HG03196 (cell line): ENCODE measurements at regions not wholly inside any gene's neighbourhood (a gene's known extent, or its start where the extent isn't known, plus 50 kb on each side); places are given as distances from the start of the nearest gene placed in this dataset.

ENCODE experiments used
- ATAC-seq: cut with Tn5 transposase; IDR thresholded peaks from one replicate; pipeline ENCODE4 v1.9.1; 2021; ENCODE audit not compliant: unreplicated experiment

- no peak for ATAC-seq
Observed at GRCh38 chr6:84469144-84469543, 241.7 kb upstream of the CEP162 start.

DNA sequence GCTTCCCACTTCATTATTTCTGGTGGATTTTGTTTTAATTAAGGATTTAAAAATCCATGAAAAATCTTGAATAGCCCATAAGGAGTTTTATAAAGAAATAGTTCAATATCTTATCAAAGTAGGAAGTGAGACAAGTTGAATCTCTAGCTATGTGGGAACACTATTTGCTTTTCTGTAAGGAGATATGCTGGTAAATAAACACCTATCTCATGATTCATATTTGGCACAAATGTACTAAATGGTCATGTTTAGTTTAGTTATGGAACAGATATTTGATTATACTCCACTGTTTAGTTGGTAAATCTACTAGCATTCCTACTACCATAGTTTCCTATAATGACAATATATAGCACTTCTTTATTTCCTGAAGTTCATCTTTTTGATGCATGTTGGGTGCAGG lies 239.9 kb upstream of the CEP162 start:
- no peak for ATAC-seq

DNA sequence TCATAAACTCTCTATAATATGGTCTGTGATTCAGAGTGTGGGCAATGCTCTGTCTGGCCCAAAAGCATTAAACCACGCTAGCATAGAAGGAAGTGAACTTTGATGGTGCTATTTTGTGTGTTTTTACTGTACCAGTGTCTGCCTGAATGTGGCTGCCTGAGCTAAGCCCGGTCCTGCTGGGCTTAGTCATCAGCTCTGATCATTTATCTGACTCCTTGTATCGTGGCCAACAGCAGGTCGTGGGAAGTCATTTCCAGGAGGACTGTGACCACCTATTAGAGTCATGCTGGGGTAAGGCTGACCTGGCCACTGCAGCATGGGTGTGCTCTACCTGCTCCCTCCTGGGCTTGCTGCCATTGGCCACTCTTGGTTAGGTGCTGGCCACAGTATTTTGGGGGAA lies 239.1 kb upstream of the CEP162 start:
- ATAC-seq, result no peak

GRCh38 chr6:84464471-84464870 lies 237.0 kb upstream of the CEP162 start:
- no peak for ATAC-seq

DNA sequence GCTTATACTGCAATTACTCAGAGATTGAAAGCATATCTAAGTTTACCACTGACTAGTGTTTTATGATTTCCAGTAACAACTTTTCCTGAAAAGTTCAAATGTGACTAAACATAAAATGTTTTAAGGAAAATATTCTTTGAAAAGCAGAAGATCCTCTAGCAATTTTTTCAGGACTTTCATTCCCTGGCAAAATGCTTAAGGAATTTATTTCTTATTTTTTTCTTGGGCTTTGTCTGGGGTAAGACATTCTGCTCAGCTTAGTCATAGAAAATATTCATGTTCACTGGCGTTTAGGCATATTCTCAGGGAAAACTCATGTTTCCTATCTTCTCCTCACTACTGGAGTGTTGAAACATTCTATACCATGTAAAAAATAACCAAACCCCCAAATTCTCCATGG lies 235.3 kb upstream of the CEP162 start:
- ATAC-seq, result no peak

DNA sequence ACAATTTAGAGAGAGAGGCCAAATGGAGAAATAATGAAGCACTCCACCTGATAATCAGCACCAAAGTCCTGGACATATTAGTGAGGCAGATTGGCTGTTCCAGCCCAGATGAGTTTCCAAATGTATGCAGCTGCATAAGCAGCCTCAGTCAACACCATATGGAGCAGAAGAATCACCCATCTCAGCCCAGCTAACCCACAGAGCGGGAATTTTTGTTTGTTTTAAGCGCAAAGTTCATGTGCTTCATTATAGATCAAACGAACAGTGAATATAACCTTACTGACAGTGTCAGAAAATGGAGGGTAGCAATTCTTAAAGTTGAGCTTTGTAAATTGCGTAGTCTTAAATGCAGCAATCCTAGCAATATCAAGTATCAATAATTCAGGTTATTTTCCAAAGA lies 234.0 kb upstream of the CEP162 start:
- ATAC-seq, result no peak

DNA sequence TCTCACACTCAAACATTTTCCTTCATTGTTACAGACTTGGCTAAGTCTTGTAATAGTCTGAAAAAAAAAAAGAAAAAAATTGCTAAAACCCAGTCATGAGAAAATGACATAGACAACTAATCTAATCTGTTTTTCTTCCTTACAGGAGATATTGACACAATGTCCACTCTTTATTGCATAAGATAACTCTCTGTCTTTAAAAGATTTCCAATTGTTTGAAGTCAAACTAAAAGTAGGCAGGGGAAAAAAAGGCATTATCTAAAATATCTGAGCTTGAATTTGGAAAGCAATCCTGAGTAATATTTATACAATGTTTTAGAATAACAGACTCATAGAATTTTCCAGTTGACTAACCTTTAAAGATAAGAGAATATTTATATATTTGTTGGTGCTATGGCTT lies 233.0 kb upstream of the CEP162 start:
- no peak for ATAC-seq

DNA sequence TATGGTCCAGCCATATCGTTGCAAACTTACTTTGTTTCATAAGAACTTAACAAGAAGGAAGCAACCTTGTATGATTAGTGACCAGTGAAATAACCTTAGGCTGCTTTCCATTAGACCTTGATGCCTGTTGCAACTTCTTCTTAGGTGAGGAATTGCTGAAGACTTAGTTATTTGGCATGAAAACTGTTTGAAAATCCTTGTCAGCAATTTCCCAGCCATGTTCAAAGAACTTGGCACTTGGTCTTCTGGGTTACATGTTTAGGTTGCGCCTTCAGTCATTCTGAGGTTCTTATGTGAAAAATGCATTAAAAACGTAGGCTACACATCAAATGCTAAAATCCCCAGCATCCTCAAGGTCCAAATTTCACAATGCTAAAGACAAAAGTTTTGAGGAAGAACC lies 232.0 kb upstream of the CEP162 start:
- no peak for ATAC-seq

DNA sequence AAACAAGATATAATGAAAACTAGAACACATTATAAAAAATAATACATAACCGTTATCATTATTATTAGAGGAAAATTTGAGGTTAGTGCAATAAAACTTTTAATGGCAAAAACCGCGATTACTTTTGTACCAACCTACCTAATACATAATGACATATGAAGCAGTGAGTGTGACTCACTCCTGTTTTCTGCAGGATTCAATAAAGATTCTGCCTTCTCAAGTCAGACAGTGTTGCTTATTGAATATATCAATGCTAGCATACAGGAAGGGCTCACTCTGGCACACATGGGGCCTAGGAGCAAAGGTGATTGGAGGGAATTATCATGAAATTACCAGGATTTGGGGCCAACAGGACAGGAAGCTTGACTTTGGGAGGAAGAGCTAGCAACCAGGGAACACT lies 230.8 kb upstream of the CEP162 start:
- ATAC-seq, result no peak

- no peak for ATAC-seq
Observed at GRCh38 chr6:84457276-84457675, 229.8 kb upstream of the CEP162 start.

- ATAC-seq, result no peak
Observed at GRCh38 chr6:84456803-84457202, 229.4 kb upstream of the CEP162 start.

DNA sequence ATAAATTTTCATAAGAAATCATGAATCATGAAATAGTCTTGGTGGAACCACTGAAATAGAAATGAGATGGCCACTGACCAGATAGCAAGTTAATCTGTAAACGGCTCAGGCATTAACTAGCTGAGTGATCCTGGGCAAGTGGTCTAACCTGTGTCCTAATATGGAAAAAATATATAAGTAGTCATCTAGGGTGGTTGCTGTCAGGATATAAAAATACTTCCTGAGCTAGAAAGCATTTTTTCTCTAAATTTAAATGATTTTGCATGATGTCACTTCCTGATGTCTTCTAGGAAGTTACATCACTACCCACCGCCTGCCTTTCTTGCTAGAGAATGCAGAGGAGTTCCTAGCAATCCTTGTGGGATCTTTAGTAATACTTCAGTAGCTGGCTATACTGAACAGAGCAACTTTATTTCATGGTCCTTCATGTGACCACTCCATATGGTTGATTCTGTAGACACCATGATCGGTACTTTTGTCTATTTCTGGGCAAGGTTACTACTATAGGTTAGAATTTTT lies 228.1 kb upstream of the CEP162 start:
- no peak for ATAC-seq

DNA sequence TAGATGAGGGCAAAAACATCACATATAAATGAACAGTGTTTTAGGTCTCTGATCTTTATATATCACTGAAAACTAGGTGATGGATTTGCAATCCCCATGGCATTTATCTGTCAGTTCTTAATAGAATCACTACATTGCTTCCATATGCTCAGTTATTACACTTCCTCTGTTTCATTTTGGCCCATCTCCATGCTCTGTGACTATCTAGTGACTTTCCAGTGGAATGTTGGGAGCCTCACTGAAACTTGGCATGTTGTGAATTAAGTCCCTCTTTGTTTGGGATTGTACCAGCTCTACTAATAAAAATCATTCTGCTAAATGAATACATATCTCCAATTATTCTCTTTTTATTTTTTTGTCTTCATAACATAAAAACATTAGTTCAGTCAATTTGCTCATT lies 226.1 kb upstream of the CEP162 start:
- no peak for ATAC-seq

DNA sequence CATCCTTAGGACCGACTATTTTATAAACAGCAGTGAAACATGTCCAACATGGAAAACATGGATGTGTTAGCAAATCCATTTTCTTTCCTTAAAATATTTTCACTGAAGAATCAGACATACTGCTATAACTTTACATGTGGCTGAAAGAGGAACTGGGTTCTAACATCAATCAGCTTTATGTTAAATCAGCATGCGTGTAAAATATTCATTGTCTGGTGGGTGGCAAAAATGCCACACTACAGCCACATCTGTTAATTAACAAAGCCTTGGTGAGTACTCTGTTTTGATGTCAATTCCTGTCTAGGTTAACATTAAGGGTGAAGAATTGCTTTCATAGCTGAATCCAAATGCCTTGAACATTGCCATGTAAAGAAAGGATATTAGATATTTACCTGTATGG lies 222.6 kb upstream of the CEP162 start:
- no peak for ATAC-seq

GRCh38 chr6:84449220-84449619 lies 221.8 kb upstream of the CEP162 start:
- ATAC-seq, result no peak

GRCh38 chr6:84448331-84448730 lies 220.9 kb upstream of the CEP162 start:
- no peak for ATAC-seq

- no peak for ATAC-seq
Observed at GRCh38 chr6:84447651-84448050, 220.2 kb upstream of the CEP162 start.

DNA sequence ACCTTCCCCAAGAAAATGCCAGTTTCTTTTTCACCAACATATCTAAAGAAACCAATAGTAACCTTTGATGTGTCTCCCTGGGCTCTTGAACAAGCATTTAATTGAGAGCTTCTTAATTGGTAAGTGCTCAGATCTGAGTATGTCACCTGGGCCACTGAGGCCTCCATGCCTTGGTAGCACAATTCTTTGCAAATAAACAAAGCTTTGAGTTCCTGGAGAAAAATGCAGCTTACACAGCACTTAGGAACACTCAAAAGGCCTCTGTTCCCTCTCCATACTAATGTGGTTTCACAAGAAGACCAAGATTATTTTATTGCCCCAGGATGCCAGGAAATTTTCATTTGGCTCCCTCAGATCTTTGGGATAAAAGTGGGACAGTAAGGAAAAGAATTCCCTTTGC lies 217.6 kb upstream of the CEP162 start:
- no peak for ATAC-seq

GRCh38 chr6:84442208-84442607 lies 214.8 kb upstream of the CEP162 start:
- no peak for ATAC-seq

DNA sequence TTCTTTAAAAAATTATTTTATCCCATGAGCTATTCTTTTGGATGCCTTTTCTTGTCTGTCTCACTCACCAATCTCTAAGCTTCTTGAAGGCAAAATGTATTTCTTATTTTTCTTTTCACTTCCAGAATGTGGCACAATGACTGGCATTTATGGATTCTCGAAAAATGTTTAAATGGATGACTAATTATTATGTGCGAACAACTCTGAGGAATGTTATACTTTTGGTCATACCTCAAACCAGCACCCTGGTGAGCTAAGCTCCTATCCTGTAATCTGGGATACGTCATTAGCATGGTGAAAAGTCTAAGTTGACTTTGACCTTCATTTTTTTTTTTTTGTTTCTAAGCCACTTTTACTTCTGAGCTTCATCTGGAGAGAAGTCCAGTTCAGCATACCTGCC lies 214.0 kb upstream of the CEP162 start:
- ATAC-seq, result no peak

- ATAC-seq, result no peak
Observed at GRCh38 chr6:84434550-84434949, 207.1 kb upstream of the CEP162 start.

- ATAC-seq, result no peak
Observed at GRCh38 chr6:84432619-84433018, 205.2 kb upstream of the CEP162 start.

GRCh38 chr6:84428300-84428907 lies 201.0 kb upstream of the CEP162 start:
- no peak for ATAC-seq
